Fibroblast of lung (primary cell): ENCODE measurements at regions not wholly inside any gene's neighbourhood (a gene's known extent, or its start where the extent isn't known, plus 50 kb on each side); places are given as distances from the start of the nearest gene placed in this dataset.

Experiments used
- DNase-seq, 2 donors: peaks; one replicate each; pipeline versions ENCODE4 v3.0.0 to v3.0.0-alpha.2; 2010; ENCODE audit warnings: low read depth in 2 of 2
- H2AFZ ChIP-seq: 2 replicates; pipeline ENCODE4 v1.5.1; 2012; ENCODE audit warnings: low read length, control low read depth, inconsistent platforms
- H3K27ac ChIP-seq: 2 replicates; pipeline ENCODE4 v1.5.1; 2011; ENCODE audit warnings: low read length, control low read depth; ENCODE audit not compliant: insufficient read depth
- H3K27me3 ChIP-seq: 2 replicates; pipeline ENCODE4 v1.5.1; 2011; ENCODE audit warnings: mild to moderate bottlenecking, low read length; ENCODE audit not compliant: control insufficient read depth, insufficient read depth
- H3K36me3 ChIP-seq: 2 replicates; pipeline ENCODE4 v1.5.1; 2011; ENCODE audit warnings: low read length; ENCODE audit not compliant: control insufficient read depth, insufficient read depth
- H3K4me1 ChIP-seq: 2 replicates; pipeline ENCODE4 v1.5.1; 2011; ENCODE audit warnings: low read length; ENCODE audit not compliant: control insufficient read depth, insufficient read depth; ENCODE audit errors: extremely low read depth
- H3K4me2 ChIP-seq: 2 replicates; pipeline ENCODE4 v1.5.1; 2011; ENCODE audit warnings: low read length, control low read depth; ENCODE audit not compliant: insufficient read depth; ENCODE audit errors: extremely low read depth
- H3K4me3 ChIP-seq, 4 experiments: fragments of 200-600 bp in 1 of 4; sonication (generic) in 1 of 4; replicated peaks in 1 of 4; 2 replicates each; pipeline ENCODE4 v1.5.1; 2011 to 2016; ENCODE audit warnings: low read length in 4 of 4, low read depth in 3 of 4, mild to moderate bottlenecking in 3 of 4, control low read depth in 2 of 4, inconsistent platforms in 1 of 4, mixed read lengths in 1 of 4; ENCODE audit not compliant: insufficient read depth in 1 of 4; ENCODE audit errors: control extremely low read depth in 1 of 4
- H3K79me2 ChIP-seq: 2 replicates; pipeline ENCODE4 v1.5.1; 2012; ENCODE audit warnings: mild to moderate bottlenecking, low read length, inconsistent platforms; ENCODE audit not compliant: control insufficient read depth, insufficient read depth
- H3K9ac ChIP-seq: 2 replicates; pipeline ENCODE4 v1.5.1; 2011; ENCODE audit warnings: mild to moderate bottlenecking, low read length, control low read depth; ENCODE audit not compliant: insufficient read depth
- H3K9me3 ChIP-seq: 2 replicates; pipeline ENCODE4 v1.5.1; 2012; ENCODE audit warnings: low read depth, low read length; ENCODE audit not compliant: control insufficient read depth, insufficient read depth
- H4K20me1 ChIP-seq: 2 replicates; pipeline ENCODE4 v1.5.1; 2011; ENCODE audit warnings: low read length; ENCODE audit not compliant: control insufficient read depth, insufficient read depth; ENCODE audit errors: extremely low read depth
- CTCF ChIP-seq, 2 donors: IDR thresholded peaks in 1 of 2; conservative IDR thresholded peaks in 1 of 2; 1 replicate in 1 of 2; 2 replicates in 1 of 2; pipeline ENCODE4 v1.5.1; 2011 to 2012; ENCODE audit warnings: low read length in 2 of 2, control low read depth in 1 of 2, inconsistent platforms in 1 of 2, low read depth in 1 of 2, mild to moderate bottlenecking in 1 of 2
- EZH2 ChIP-seq: IDR thresholded peaks from 2 replicates; pipeline ENCODE4 v1.5.1; 2012; ENCODE audit warnings: low read length, control low read depth, mild to moderate bottlenecking; ENCODE audit errors: missing control alignments

- TF ChIP-seq CTCF (conservative IDR thresholded peaks at IDR 0.05 in 1 of 2, IDR thresholded peaks at IDR 0.05 in 1 of 2; ENCODE audit: low read depth in 1 of 2, low read length in 2 of 2), result no peak
- TF ChIP-seq EZH2, result no peak
- DNase-seq, result peak in 1 of 2 donors; percentile 41
- H4K20me1 ChIP-seq, result no peaks in the 10 kb centered on the region
- H3K36me3 ChIP-seq, result no peaks in the 10 kb centered on the region
- H3K27me3 ChIP-seq, result no peaks in the 10 kb centered on the region
- no peaks in the 10 kb centered on the region for H3K9me3 ChIP-seq
- H3K27ac ChIP-seq, result no peak overlapping the region
- H3K4me2 ChIP-seq, result no peak overlapping the region
- H2AFZ ChIP-seq, result no peak overlapping the region
- H3K4me1 ChIP-seq, result no peaks in the 10 kb centered on the region
- H3K4me3 ChIP-seq, result no peak overlapping the region
- H3K9ac ChIP-seq, result no peak overlapping the region
- H3K79me2 ChIP-seq, result no peaks in the 10 kb centered on the region
Measured at GRCh38 chr7:49037346-49038210, 113.2 kb downstream of the CDC14C start.

- Histone ChIP-seq H3K4me2 (no peak overlapping the region), H3K9me3 (no peaks in the 10 kb centered on the region), H3K4me1 (no peaks in the 10 kb centered on the region), H3K9ac (no peak overlapping the region), H3K36me3 (no peaks in the 10 kb centered on the region), H3K27me3 (no peaks in the 10 kb centered on the region), H2AFZ (no peak overlapping the region), H3K27ac (no peak overlapping the region), H3K4me3 (no peak overlapping the region), H3K79me2 (no peaks in the 10 kb centered on the region), H4K20me1 (no peaks in the 10 kb centered on the region)
- TF ChIP-seq CTCF (conservative IDR thresholded peaks at IDR 0.05 in 1 of 2, IDR thresholded peaks at IDR 0.05 in 1 of 2; ENCODE audit: low read depth in 1 of 2, low read length in 2 of 2), result no peak
- no peak for TF ChIP-seq EZH2
- DNase-seq, result no peak
Measured at GRCh38 chr7:49038821-49039358, 114.5 kb downstream of the CDC14C start.

- no peak for TF ChIP-seq CTCF (conservative IDR thresholded peaks at IDR 0.05 in 1 of 2, IDR thresholded peaks at IDR 0.05 in 1 of 2; ENCODE audit: low read depth in 1 of 2, low read length in 2 of 2)
- DNase-seq, result no peak
- Histone ChIP-seq H2AFZ (no peak overlapping the region), H3K79me2 (no peaks in the 10 kb centered on the region), H3K27me3 (no peaks in the 10 kb centered on the region), H3K9me3 (no peaks in the 10 kb centered on the region), H3K4me3 (no peak overlapping the region), H4K20me1 (no peaks in the 10 kb centered on the region), H3K27ac (no peak overlapping the region), H3K4me2 (no peak overlapping the region), H3K36me3 (no peaks in the 10 kb centered on the region), H3K9ac (no peak overlapping the region), H3K4me1 (no peaks in the 10 kb centered on the region)
Measured at GRCh38 chr7:49060743-49061142, 136.4 kb downstream of the CDC14C start.
